HK-2 (cell line): ENCODE measurements at regions not wholly inside any gene's neighbourhood (a gene's known extent, or its start where the extent isn't known, plus 50 kb on each side); places are given as distances from the start of the nearest gene placed in this dataset.
"Not testable (repeated sequence)": the region's sequence is repeated elsewhere in the genome, so short reads cannot be mapped to it uniquely, and the experiment has no call there.

Experiments
- DNase-seq: peaks from one replicate; pipeline ENCODE4 v3.0.0-alpha.2; 2018; ENCODE audit not compliant: unreplicated experiment

DNA sequence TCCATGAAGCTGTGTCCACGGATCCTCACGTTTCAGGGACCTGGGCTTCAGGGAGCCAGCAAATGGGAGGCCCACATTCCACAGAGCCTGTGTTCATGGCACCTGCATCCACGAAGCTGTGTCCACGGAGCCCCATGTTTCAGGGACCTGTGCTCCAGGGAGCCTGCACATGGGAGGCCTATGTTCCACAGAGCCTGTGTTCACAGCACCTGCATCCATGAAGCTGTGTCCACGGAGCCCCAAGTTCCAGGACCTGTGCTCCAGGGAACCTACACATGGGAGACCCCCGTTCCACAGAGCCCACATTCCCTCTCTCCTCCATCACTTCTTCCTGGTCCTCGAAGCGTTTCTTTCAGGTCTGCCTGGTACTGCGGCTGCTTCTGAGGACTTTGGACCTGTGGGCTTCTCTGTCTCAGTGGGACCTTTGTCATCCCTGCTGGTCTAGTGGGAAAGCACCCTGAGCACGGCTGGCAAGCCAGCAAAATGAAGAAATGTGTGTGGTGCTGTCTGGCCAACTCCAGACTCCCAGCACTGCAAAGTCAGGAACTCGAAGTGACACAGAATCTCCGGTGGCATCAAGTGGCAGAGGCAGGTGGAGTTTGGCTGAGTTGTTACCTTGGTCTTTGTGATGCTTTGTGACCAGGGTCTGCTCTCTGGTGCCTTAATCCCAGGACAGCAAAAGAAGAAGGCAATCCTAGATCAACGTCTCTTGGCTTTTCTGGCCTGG is 245.9 kb downstream of the DLL1 start:
- DNase-seq: no peak

DNA sequence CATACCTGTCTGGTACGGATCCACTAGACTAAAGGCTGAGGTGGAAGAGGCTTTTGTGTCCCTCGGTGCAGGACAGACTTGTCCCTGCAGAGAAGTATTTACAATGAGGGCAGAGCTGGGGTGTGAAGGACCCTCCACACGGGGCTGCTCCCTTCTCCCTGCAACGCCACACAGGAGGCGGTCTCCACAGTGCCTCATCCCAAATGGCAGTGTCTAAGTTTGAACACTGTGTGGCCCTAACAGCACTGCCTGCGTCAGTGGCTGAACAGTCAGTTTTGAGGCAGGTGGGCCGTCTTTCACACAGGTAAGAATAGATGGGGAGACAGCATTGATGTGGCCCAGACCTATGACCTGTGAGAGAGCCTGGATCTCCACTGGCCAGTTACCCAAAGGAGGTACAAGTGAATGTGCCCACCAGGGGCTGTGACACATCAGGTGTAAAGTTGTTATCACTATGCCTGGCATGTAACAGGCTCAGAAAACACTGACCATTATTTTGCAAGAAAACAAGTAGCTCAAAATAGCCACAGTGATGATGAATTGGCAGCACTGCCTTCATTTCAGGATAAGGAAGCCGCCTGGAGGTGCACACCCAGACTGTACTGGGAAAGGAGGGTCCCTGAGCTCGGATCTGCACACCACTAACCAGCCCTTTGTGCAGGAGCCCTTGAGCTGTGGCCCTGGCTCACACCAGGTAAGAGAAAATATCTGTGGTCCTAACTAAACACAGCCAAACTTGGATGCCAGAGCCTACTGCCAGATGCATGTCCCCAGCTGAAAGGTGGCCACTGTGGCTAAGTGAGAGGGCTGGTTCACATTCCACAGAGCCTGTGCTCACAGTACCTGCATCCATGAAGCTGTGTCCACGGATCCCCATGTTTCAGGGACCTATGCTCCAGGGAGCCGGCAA is 246.7 kb downstream of the DLL1 start:
- no peak for DNase-seq

DNA sequence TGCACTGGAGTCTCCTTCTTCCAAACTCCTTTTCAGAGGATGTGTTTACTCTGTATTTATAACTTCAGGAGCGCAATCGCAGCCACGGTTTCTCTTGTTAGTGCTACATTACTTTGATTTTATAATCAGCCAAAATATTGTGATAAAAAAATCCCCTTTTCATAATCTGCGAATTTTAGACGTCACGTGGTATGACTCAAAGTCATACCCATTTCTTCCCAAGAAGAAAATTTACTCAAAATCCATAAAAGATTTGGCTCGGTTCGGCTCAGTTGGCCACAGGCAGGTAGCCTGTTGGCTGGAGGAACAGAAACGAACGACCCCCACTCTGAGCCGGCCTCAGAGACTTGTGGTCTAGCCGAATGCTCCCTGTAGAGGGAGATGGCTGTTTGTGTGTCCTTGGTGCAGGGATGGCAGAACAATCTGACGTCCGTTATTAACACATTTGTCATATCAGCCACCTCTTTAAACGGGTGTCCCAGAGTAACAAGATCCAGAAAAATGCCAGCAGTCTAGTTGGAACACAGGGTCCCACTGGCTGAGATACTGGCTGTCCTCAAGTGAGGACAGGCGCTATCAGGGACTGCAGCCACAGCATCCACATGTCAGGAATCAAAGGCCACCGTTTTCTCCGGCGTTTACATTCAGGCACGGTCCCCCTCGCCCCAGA is 247.6 kb downstream of the DLL1 start:
- no peak for DNase-seq

- DNase-seq: no peak
Measured at GRCh38 chr6:170042596-170043118, 248.2 kb downstream of the DLL1 start.

DNA sequence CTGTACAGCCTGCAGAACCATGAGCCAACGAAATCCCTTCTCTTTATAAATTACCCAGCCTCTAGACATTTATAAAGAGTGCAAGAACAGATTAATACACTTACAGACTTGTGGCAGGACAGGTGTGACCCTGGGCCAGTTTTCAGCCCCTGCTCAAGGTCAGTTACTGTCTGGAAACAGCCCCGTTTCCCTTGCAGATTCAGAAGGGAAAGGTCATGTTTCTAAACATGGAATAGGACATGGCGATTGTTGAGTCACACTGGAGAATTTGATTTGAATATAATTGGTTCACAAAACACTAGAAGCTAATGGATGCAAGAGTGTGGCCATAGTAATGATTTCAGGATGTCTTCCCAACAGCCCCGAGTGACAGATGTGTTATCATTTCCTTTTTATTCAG is 248.8 kb downstream of the DLL1 start:
- DNase-seq: no peak

DNA sequence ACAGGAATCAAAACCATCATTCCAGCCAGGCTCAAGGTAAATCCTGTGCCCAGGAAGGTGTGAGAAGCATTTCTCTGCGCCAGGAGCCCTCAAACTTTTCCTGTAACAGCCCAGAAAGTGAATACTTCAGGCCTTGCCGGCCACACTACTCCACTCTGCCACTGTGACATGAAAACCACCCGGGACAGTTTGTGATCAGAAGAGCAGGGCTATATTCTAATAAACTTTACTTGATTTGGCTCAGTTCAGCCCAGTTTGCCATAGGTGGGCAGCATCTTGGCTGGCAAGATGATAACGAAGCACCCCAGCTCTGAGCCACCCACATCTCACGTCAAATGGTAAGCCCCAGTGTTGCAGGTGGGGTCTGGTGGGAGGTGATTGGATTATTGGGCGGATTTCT is 249.4 kb downstream of the DLL1 start:
- no peak for DNase-seq

DNA sequence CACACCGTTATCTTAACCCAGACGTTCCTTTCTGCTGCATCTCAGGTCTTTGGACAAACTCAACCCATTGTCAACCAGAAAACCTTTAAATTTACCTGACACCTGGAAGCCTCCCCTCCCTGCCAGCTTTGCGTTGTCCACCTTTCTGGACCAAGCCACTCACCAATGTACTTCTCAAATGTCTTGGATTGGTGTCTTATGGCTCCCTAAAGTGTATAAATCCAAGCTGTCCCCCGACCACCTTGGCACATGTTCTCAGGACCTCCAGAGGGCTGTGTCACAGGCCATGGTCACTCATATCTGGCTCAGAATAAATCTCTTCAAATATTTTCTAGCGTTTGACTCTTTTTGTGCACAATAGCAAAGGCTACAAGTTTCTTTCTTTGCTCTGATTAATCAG is 250.0 kb downstream of the DLL1 start:
- DNase-seq: no peak

- DNase-seq: no peak
Measured at GRCh38 chr6:170040115-170040500, 250.8 kb downstream of the DLL1 start.

GRCh38 chr6:170039156-170040114 is 251.4 kb downstream of the DLL1 start:
- no peak for DNase-seq

GRCh38 chr6:170038708-170039107 is 252.2 kb downstream of the DLL1 start:
- no peak for DNase-seq

GRCh38 chr6:170038251-170038650 is 252.6 kb downstream of the DLL1 start:
- DNase-seq: no peak

- no peak for DNase-seq
Measured at GRCh38 chr6:170037541-170038250, 253.2 kb downstream of the DLL1 start.

DNA sequence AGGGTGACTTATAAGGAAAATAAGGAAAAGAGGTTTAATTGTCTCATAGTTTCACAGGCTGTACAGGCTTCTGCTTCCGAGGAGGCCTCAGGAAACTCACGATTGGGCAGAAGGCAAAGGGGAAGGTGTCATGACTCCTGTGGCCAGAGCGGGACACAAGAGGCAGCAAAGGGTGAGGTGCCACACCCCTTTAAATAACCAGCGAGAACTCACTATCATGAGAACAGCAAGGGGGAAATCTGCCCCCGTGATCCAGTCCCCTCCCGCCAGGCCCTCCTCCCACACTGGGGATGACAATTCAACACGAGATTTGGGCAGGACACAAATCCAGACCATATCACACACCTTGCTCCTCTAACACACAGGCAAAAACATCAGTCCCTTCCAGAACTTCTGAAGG is 254.0 kb downstream of the DLL1 start:
- DNase-seq: no peak

- not testable (repeated sequence) for DNase-seq
Measured at GRCh38 chr6:170036367-170036766, 254.5 kb downstream of the DLL1 start.

GRCh38 chr6:170035901-170036304 is 255.0 kb downstream of the DLL1 start:
- DNase-seq: no peak

DNA sequence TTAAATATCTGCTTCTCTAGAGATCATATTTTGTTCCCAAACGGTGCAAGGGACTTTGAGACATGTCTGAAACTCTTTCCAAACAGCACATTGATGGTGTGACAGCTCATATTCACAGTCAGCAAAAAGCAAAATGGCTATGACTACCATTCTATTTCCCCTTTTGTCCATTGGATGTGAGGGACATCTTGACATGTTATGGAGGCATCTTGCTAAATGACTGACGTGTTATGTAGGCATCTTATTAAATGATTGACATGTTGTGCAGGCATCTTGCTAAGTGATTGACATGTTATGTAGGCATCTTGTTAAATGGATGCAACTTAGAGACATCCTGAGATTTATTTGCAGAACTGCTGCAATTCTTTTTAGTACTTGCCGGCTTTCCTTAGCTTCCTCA is 255.8 kb downstream of the DLL1 start:
- no peak for DNase-seq

DNA sequence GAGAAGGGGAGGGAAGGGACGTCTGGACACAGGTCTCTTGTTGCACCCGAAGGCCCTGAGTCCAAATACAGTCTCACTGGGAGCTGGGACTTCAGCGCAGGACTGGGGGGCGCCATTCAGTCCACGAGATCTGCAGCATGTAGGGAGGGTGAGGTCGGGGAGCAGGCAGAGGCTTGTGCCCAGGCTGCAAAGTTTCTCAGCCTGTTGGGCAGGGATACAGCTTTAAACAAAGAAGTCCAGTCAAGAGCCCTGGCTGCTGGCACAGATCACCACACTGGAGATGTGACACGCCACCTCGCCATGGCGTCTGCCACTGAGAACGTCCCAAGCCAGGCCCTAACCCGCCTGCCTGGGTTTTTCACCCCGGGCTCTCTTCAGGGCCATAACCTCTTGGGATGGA is 256.6 kb downstream of the DLL1 start:
- no peak for DNase-seq

DNA sequence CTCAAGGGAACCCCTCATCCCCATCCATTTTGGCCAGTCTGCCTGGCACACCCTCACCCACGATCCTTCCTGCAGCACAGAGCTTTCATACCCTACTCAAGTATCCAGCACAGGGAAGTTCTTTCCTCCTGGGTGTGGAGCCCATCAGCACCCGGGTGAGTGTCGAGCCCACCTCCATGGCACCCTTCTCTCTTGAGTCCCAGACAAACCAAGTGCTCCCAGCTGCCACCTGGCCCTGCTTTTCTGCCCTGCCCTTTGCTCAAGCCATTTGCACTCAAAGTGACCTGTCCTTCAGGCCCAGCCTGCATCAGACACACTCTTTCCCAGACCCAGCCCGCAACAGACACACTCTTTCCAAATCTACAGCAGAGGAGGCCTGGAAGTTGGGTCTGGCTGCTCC is 257.2 kb downstream of the DLL1 start:
- DNase-seq: no peak

GRCh38 chr6:170032706-170033309 is 258.1 kb downstream of the DLL1 start:
- no peak for DNase-seq

GRCh38 chr6:170032197-170032596 is 258.7 kb downstream of the DLL1 start:
- DNase-seq: no peak
